ENCODE measurements at regions not wholly inside any gene's neighbourhood (a gene's known extent, or its start where the extent isn't known, plus 50 kb on each side); places are given as distances from the start of the nearest gene placed in this dataset.

DNA sequence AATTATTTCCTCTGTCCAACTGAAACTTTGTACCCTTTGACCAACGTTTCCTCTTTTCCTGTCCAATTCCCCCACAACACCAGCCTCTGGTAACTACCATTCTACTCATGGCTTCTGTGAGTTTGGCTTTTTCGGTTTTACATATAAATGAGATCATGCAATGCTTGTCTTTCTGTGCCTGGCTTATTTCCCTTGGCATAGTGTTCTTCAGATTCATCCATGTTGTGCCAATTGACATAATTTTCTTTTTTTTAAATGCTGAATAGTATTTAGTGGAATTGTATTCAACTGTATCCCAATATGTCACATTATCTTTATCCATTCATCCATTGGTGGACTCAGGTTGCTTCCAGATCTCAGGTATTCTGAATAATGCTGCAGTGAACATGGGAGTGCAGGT lies 222.5 kb upstream of the GALNTL6 start:
- no peaks in the 10 kb centered on the region for H3K4me1 ChIP-seq
- DNase-seq (no peak), ATAC-seq (no peak)
- peaks cover 0 to 6% (median 0%) of the 10 kb centered on the region in 11 donors for H3K9me3 ChIP-seq
- TF ChIP-seq, protein P1, sequence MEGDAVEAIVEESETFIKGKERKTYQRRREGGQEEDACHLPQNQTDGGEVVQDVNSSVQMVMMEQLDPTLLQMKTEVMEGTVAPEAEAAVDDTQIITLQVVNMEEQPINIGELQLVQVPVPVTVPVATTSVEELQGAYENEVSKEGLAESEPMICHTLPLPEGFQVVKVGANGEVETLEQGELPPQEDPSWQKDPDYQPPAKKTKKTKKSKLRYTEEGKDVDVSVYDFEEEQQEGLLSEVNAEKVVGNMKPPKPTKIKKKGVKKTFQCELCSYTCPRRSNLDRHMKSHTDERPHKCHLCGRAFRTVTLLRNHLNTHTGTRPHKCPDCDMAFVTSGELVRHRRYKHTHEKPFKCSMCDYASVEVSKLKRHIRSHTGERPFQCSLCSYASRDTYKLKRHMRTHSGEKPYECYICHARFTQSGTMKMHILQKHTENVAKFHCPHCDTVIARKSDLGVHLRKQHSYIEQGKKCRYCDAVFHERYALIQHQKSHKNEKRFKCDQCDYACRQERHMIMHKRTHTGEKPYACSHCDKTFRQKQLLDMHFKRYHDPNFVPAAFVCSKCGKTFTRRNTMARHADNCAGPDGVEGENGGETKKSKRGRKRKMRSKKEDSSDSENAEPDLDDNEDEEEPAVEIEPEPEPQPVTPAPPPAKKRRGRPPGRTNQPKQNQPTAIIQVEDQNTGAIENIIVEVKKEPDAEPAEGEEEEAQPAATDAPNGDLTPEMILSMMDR (IDR thresholded peaks at IDR 0.05) = no peak
- no peaks in the 10 kb centered on the region for H3K27me3 ChIP-seq
- 51 to 54% methylated on average over 2 of the region's 2 CpGs for WGBS, 2 donors
- intact Hi-C loops (cut with DNase I) = no loop called here
- H3K4me3 ChIP-seq = no peak overlapping the region
- no peak overlapping the region for H3K27ac ChIP-seq
- no peaks in the 10 kb centered on the region for H3K36me3 ChIP-seq

DNA sequence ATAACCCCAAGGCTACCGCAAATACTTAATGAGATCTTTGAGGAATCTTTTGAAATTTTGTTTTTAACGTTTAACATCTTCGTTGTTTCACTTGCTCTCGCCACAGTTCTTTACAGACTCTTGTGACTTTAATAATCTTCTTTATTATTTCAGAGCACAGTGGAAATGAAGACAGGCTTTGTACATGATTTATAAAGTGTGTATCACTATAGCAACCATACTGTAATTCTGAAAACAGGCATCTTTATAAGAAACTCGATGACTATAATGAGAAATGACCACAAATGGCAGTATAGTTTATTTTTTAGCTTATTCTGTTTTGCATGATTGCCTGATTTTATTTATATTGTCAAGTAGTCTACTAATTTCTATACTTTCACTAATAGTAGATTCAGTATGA lies 224.4 kb upstream of the GALNTL6 start:
- Histone ChIP-seq H3K27ac (no peak overlapping the region), H3K4me1 (no peaks in the 10 kb centered on the region), H3K27me3 (no peaks in the 10 kb centered on the region), H3K36me3 (no peaks in the 10 kb centered on the region), H3K9me3 (peaks cover 0 to 6% (median 0%) of the 10 kb centered on the region in 11 donors), H3K4me3 (no peak overlapping the region)
- WGBS, 2 donors = 78 to 83% methylated on average over 5 of the region's 5 CpGs
- intact Hi-C loops (cut with DNase I) = no loop called here
- DNase-seq (no peak), ATAC-seq (no peak)
- TF ChIP-seq, protein P1 (IDR thresholded peaks at IDR 0.05) = no peak

DNA sequence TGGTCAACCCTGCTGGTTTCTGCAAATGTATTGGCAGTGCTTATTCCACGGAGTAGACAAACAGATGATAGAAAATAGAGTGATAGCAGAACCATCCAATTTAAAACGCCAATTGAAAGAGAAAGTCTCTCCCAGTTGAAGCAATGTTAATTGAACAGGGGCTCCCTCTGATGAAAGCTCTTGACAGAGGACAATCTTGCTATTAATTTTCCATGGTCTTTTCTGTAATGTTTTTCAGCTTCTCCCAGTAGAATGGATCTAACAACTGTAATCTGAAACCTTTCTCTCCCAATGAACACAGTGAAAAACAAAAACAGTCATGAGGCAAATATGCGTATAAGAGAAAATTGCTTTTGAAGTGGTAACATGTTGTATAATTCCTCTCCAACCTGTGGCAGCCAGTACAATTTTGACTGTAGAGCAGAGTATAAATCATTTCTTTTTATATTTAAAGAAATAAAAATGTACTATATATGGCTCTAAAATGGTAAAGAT lies 225.1 kb upstream of the GALNTL6 start:
- intact Hi-C loops (cut with DNase I) = no loop called here
- Histone ChIP-seq H3K36me3 (no peaks in the 10 kb centered on the region), H3K4me1 (no peaks in the 10 kb centered on the region), H3K9me3 (peaks cover 0 to 6% (median 0%) of the 10 kb centered on the region in 11 donors), H3K4me3 (no peak overlapping the region), H3K27me3 (no peaks in the 10 kb centered on the region), H3K27ac (no peak overlapping the region)
- WGBS, 2 donors = 59 to 60% methylated on average over 3 of the region's 3 CpGs
- ATAC-seq = no peak
- TF ChIP-seq, protein P1 (IDR thresholded peaks at IDR 0.05) = no peak
- DNase-seq = no peak

DNA sequence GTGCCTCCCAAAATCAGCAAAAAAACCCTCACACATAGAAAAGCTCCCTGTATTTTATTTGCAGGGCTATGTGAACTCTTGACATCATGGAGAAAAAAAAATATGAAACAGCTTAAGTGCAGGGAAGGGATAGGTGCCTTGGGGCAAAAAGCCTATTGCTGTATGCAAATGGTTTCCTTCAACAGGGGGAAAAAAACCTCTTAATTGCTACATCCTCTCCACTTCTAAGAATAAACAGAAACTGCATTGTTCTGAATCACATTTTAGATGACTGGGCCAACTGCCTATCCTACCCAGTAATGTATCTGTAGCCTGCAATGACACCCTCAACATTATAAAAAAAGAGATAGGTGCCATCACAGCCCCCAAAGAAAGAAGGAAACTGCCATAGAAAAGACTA lies 229.4 kb upstream of the GALNTL6 start:
- Histone ChIP-seq H3K4me3 (no peak overlapping the region), H3K9me3 (peaks cover 0 to 3% (median 0%) of the 10 kb centered on the region in 11 donors), H3K4me1 (no peaks in the 10 kb centered on the region), H3K27ac (no peak overlapping the region), H3K27me3 (no peaks in the 10 kb centered on the region), H3K36me3 (no peaks in the 10 kb centered on the region)
- TF ChIP-seq, protein P1 (IDR thresholded peaks at IDR 0.05) = no peak
- no peak for ATAC-seq
- intact Hi-C loops (cut with DNase I) = no loop called here
- DNase-seq = no peak

Measured in heart right ventricle (tissue), 16 donors.